OCI-LY1 (cell line): ENCODE measurements at regions not wholly inside any gene's neighbourhood (a gene's known extent, or its start where the extent isn't known, plus 50 kb on each side); places are given as distances from the start of the nearest gene placed in this dataset.

ENCODE experiments used
- H2AFZ ChIP-seq: fragments of 200-600 bp; sonication (generic), shearing (Covaris generic); 2 replicates; pipeline ENCODE4 v1.6.0; 2014; ENCODE audit warnings: antibody characterized with exemption, mild to moderate bottlenecking, low read length
- H3F3A ChIP-seq: fragments of 200-600 bp; sonication (generic), shearing (Covaris generic); 2 replicates; pipeline ENCODE4 v1.6.0; 2014; ENCODE audit warnings: mild to moderate bottlenecking, antibody characterized with exemption, low read length, moderate library complexity; ENCODE audit not compliant: insufficient read depth
- H3K27ac ChIP-seq: fragments of 200-600 bp; sonication (generic); 2 replicates; pipeline ENCODE4 v1.5.1; 2014; ENCODE audit warnings: low read length, mixed run types, mild to moderate bottlenecking, low read depth; ENCODE audit not compliant: poor library complexity, severe bottlenecking
- H3K27me3 ChIP-seq: fragments of 200-600 bp; sonication (generic); 2 replicates; pipeline ENCODE4 v1.6.0; 2014; ENCODE audit warnings: antibody characterized with exemption, mild to moderate bottlenecking, low read length, moderate library complexity; ENCODE audit not compliant: insufficient read depth
- H3K36me3 ChIP-seq: fragments of 200-600 bp; sonication (generic); 2 replicates; pipeline ENCODE4 v1.6.1; 2014; ENCODE audit warnings: mild to moderate bottlenecking, antibody characterized with exemption, low read length, moderate library complexity, mixed read lengths; ENCODE audit not compliant: insufficient read depth
- H3K4me1 ChIP-seq: fragments of 200-600 bp; sonication (generic); 2 replicates; pipeline ENCODE4 v1.5.1; 2014; ENCODE audit warnings: mild to moderate bottlenecking, low read length, moderate library complexity; ENCODE audit not compliant: insufficient read depth, severe bottlenecking
- H3K4me2 ChIP-seq: fragments of 200-600 bp; sonication (generic), shearing (Covaris generic); 2 replicates; pipeline ENCODE4 v1.6.1; 2014; ENCODE audit warnings: low read length
- H3K4me3 ChIP-seq: fragments of 200-600 bp; sonication (generic); 2 replicates; pipeline ENCODE4 v1.5.1; 2014; ENCODE audit warnings: low read length, low read depth, mild to moderate bottlenecking, mixed read lengths; ENCODE audit not compliant: poor library complexity, severe bottlenecking
- H3K79me2 ChIP-seq: fragments of 200-600 bp; shearing (Covaris generic); 2 replicates; pipeline ENCODE4 v1.6.1; 2016; ENCODE audit warnings: mixed run types, low read length, mixed read lengths; ENCODE audit not compliant: insufficient read depth
- H3K9ac ChIP-seq: fragments of 200-600 bp; sonication (generic), shearing (Covaris generic); 2 replicates; pipeline ENCODE4 v1.6.1; 2014; ENCODE audit warnings: mild to moderate bottlenecking, low read length, mixed read lengths
- H3K9me2 ChIP-seq: fragments of 200-600 bp; sonication (generic), shearing (Covaris generic); 2 replicates; pipeline ENCODE4 v1.6.1; 2014; ENCODE audit warnings: low read depth, mild to moderate bottlenecking, low read length, mixed read lengths
- H3K9me3 ChIP-seq: fragments of 200-600 bp; shearing (Covaris generic); 2 replicates; pipeline ENCODE4 v1.6.1; 2014; ENCODE audit warnings: low read length, mixed read lengths
- H4K20me1 ChIP-seq: fragments of 200-600 bp; sonication (generic), shearing (Covaris generic); 2 replicates; pipeline ENCODE4 v1.6.0; 2016; ENCODE audit warnings: mild to moderate bottlenecking, low read length; ENCODE audit not compliant: insufficient read depth
- CTCF ChIP-seq: fragments of 200-600 bp; sonication (generic), shearing (Covaris generic); IDR thresholded peaks from 2 replicates; pipeline ENCODE4 v1.5.1; 2017; ENCODE audit warnings: mild to moderate bottlenecking, antibody characterized with exemption, low read length, moderate library complexity, mixed read lengths
- EZH2 ChIP-seq: fragments of 200-600 bp; sonication (generic), shearing (Covaris generic); IDR thresholded peaks from 2 replicates; pipeline ENCODE4 v1.8.0; 2017; ENCODE audit warnings: borderline replicate concordance, mixed run types, mild to moderate bottlenecking, antibody characterized with exemption, low read length, moderate library complexity, mixed read lengths

- no peaks in the 10 kb centered on the region for H3F3A ChIP-seq
- no peak overlapping the region for H3K4me3 ChIP-seq
- H4K20me1 ChIP-seq: no peaks in the 10 kb centered on the region
- H3K36me3 ChIP-seq: no peaks in the 10 kb centered on the region
- H3K9me3 ChIP-seq: 0 out of 2 replicates have a peak, but pooled peaks cover 2% of the 10 kb centered on the region
- H3K9ac ChIP-seq: no peak overlapping the region
- no peak overlapping the region for H2AFZ ChIP-seq
- no peaks in the 10 kb centered on the region for H3K9me2 ChIP-seq
- no peaks in the 10 kb centered on the region for H3K79me2 ChIP-seq
- no peak overlapping the region for H3K4me2 ChIP-seq
- no peaks in the 10 kb centered on the region for H3K4me1 ChIP-seq
- no peak for TF ChIP-seq CTCF
- TF ChIP-seq EZH2: no peak
- H3K27me3 ChIP-seq: no peaks in the 10 kb centered on the region
- H3K27ac ChIP-seq: no peak overlapping the region
Measured at GRCh38 chr2:6538607-6539006, 327.1 kb downstream of the CMPK2 start.

GRCh38 chr2:6545336-6545735 lies 320.4 kb downstream of the CMPK2 start:
- no peak overlapping the region for H3K4me3 ChIP-seq
- no peaks in the 10 kb centered on the region for H4K20me1 ChIP-seq
- H3K27ac ChIP-seq: no peak overlapping the region
- no peaks in the 10 kb centered on the region for H3F3A ChIP-seq
- H3K9me3 ChIP-seq: no peaks in the 10 kb centered on the region
- H3K9ac ChIP-seq: no peak overlapping the region
- H3K9me2 ChIP-seq: no peaks in the 10 kb centered on the region
- no peaks in the 10 kb centered on the region for H3K4me1 ChIP-seq
- no peak overlapping the region for H2AFZ ChIP-seq
- no peak overlapping the region for H3K4me2 ChIP-seq
- no peaks in the 10 kb centered on the region for H3K36me3 ChIP-seq
- no peaks in the 10 kb centered on the region for H3K79me2 ChIP-seq
- TF ChIP-seq CTCF (no peak), EZH2 (no peak)
- H3K27me3 ChIP-seq: no peaks in the 10 kb centered on the region

DNA sequence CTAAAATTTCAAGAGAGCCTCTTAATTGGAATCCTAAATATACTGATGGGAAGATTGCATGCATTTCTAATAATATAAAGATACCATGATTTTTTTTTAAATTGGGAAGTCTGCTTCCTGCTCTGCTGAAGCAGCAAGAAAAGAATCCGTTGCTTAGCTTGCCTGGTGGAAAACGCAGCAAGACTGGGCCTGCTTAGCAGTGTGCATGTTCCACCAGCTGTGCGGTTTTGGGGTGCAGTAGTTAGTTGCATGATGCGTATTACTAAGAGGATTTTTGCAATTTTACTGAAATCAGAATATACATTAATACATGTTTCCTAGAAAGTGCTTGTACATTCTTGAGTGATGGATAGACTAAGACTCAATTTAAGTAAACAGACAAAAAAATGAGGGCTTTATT lies 319.9 kb downstream of the CMPK2 start:
- Histone ChIP-seq H3K9me3 (peaks cover 2% of the 10 kb centered on the region), H3K9ac (no peak overlapping the region), H3K27ac (no peak overlapping the region), H3K9me2 (no peaks in the 10 kb centered on the region), H3F3A (no peaks in the 10 kb centered on the region), H2AFZ (no peak overlapping the region), H3K79me2 (no peaks in the 10 kb centered on the region), H3K36me3 (no peaks in the 10 kb centered on the region), H4K20me1 (no peaks in the 10 kb centered on the region), H3K27me3 (no peaks in the 10 kb centered on the region), H3K4me3 (no peak overlapping the region), H3K4me1 (no peaks in the 10 kb centered on the region), H3K4me2 (no peak overlapping the region)
- TF ChIP-seq CTCF (no peak), EZH2 (no peak)
